Cerebellar cortex (tissue), 1 donor: ENCODE measurements at regions not wholly inside any gene's neighbourhood (a gene's known extent, or its start where the extent isn't known, plus 50 kb on each side); places are given as distances from the start of the nearest gene placed in this dataset.
"Not testable (repeated sequence)": the region's sequence is repeated elsewhere in the genome, so short reads cannot be mapped to it uniquely, and the experiment has no call there.

Experiments used
- DNase-seq: peaks from one replicate; pipeline ENCODE4 v3.0.0-alpha.2; 2015; ENCODE audit warnings: low spot score

- DNase-seq: no peak
Observed at GRCh38 chr12:9449181-9449580, 158.5 kb downstream of the KLRB1 start.

GRCh38 chr12:9448648-9449047 lies 159.1 kb downstream of the KLRB1 start:
- peak; percentile 9 for DNase-seq

- peak; percentile 72 for DNase-seq
Observed at GRCh38 chr12:9447791-9448614, 159.7 kb downstream of the KLRB1 start.

- DNase-seq: not testable (repeated sequence)
Observed at GRCh38 chr12:9446883-9447761, 160.6 kb downstream of the KLRB1 start.

GRCh38 chr12:9440428-9440827 lies 167.3 kb downstream of the KLRB1 start:
- DNase-seq: not testable (repeated sequence)

GRCh38 chr12:9435682-9436081 lies 172.0 kb downstream of the KLRB1 start:
- DNase-seq: not testable (repeated sequence)

- not testable (repeated sequence) for DNase-seq
Observed at GRCh38 chr12:9430385-9430784, 177.3 kb downstream of the KLRB1 start.

- not testable (repeated sequence) for DNase-seq
Observed at GRCh38 chr12:9428856-9429255, 178.9 kb downstream of the KLRB1 start.

GRCh38 chr12:9425429-9425828 lies 182.3 kb downstream of the KLRB1 start:
- not testable (repeated sequence) for DNase-seq

GRCh38 chr12:9424175-9424740 lies 183.5 kb downstream of the KLRB1 start:
- not testable (repeated sequence) for DNase-seq

GRCh38 chr12:9422689-9423088 lies 185.0 kb downstream of the KLRB1 start:
- DNase-seq: not testable (repeated sequence)

GRCh38 chr12:9421520-9422086 lies 186.1 kb downstream of the KLRB1 start:
- DNase-seq: not testable (repeated sequence)

- not testable (repeated sequence) for DNase-seq
Observed at GRCh38 chr12:9420817-9421519, 186.7 kb downstream of the KLRB1 start.

GRCh38 chr12:9418669-9419041 lies 189.1 kb downstream of the KLRB1 start:
- DNase-seq: not testable (repeated sequence)

GRCh38 chr12:9417947-9418668 lies 189.6 kb downstream of the KLRB1 start:
- not testable (repeated sequence) for DNase-seq

GRCh38 chr12:9417341-9417740 lies 190.4 kb downstream of the KLRB1 start:
- DNase-seq: not testable (repeated sequence)

- not testable (repeated sequence) for DNase-seq
Observed at GRCh38 chr12:9416346-9416745, 191.4 kb downstream of the KLRB1 start.

- DNase-seq: not testable (repeated sequence)
Observed at GRCh38 chr12:9415898-9416297, 191.8 kb downstream of the KLRB1 start.

GRCh38 chr12:9413862-9414261 lies 193.9 kb downstream of the KLRB1 start:
- DNase-seq: not testable (repeated sequence)

GRCh38 chr12:9412459-9412858 lies 195.3 kb downstream of the KLRB1 start:
- not testable (repeated sequence) for DNase-seq
